Epithelial cell of proximal tubule (primary cell): ENCODE measurements at regions not wholly inside any gene's neighbourhood (a gene's known extent, or its start where the extent isn't known, plus 50 kb on each side); places are given as distances from the start of the nearest gene placed in this dataset.

ENCODE experiments used
- DNase-seq: peaks from one replicate; pipeline ENCODE4 v3.0.0-alpha.2; 2011; ENCODE audit warnings: low read depth
- H3K4me3 ChIP-seq: 2 replicates; pipeline ENCODE4 v1.5.1; 2011; ENCODE audit warnings: low read depth, mild to moderate bottlenecking, low read length
- TF ChIP-seq, protein P1 (sequence below): conservative IDR thresholded peaks from 2 replicates; pipeline ENCODE4 v1.5.1; 2012; ENCODE audit warnings: low read depth, mild to moderate bottlenecking, low read length

DNA sequence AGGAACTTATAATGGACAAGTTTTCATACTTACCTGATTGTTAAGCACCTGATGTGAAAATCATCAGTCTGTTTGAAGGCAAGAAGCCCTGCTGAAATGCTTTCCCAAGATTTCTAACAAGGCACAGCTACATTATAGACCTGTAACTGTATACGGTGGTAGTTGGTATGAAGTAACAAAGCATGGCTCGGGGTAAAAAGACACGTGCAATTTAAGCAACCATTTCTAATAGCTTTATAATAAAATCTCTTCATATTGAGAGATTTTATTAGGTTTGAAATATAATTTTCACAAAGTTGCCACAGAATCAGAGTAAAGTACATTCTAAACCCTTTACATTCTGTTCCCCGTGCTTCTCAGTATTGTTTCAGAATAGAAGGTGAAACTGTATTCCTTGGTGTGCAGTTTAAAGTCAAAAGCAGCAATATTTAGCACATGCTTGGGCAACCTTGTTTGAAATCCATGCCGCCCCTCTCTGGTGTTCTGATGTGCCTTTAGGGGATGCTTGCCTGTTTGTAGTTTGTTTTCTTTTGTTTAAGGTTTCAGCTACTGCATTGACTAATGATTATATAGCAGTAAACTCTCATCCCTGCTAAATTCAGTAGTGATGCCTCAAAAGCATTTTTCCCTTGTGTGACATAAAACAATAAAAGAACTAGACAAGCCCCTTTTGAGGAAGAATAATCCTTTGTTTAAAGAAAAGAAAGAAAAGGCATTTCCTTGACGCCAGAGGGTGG, 125.2 kb upstream of the OBI1 start:
- no peak for DNase-seq
- TF ChIP-seq, protein P1, sequence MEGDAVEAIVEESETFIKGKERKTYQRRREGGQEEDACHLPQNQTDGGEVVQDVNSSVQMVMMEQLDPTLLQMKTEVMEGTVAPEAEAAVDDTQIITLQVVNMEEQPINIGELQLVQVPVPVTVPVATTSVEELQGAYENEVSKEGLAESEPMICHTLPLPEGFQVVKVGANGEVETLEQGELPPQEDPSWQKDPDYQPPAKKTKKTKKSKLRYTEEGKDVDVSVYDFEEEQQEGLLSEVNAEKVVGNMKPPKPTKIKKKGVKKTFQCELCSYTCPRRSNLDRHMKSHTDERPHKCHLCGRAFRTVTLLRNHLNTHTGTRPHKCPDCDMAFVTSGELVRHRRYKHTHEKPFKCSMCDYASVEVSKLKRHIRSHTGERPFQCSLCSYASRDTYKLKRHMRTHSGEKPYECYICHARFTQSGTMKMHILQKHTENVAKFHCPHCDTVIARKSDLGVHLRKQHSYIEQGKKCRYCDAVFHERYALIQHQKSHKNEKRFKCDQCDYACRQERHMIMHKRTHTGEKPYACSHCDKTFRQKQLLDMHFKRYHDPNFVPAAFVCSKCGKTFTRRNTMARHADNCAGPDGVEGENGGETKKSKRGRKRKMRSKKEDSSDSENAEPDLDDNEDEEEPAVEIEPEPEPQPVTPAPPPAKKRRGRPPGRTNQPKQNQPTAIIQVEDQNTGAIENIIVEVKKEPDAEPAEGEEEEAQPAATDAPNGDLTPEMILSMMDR = no peak
- H3K4me3 ChIP-seq = no peak overlapping the region

DNA sequence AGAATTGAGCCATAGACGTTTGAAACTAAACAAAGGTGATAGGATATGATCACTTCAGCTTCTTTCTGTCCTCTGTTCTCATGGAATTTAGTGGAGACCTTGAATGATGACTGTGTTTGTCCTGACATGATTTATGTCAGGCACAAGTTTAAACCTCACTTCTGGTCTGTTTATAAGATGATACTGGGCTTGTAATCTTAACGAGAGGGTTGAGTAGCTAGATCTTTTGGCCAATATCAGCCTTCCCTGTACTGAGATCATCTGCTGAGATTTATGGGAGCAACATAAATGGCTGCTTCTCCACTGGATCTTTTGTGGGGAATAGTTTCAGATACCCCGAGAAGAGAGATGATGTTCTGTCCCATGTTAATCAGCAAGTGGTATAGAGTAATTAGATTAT, 121.8 kb upstream of the OBI1 start:
- H3K4me3 ChIP-seq = no peak overlapping the region
- TF ChIP-seq, protein P1 = no peak
- no peak for DNase-seq

DNA sequence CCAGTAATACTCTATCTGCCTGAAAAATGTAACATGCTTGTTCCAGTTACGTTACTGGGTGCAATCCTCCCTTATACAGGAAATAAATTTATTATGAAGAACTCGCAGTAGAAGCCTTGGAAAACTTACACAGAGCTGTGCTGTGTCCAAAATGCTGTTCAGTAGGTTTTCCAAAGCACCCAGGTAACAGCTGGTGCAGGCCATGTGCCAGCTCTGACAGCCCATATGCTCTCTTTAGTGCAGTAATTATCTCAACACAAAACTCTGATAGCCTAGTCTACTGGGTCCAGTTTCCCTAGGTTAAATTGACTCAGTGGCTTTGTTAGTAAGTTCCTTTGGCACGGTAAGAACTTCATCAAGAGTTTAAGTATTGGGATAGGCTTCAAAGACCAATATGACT, 120.7 kb upstream of the OBI1 start:
- DNase-seq = no peak
- no peak overlapping the region for H3K4me3 ChIP-seq
- TF ChIP-seq, protein P1 = no peak

DNA sequence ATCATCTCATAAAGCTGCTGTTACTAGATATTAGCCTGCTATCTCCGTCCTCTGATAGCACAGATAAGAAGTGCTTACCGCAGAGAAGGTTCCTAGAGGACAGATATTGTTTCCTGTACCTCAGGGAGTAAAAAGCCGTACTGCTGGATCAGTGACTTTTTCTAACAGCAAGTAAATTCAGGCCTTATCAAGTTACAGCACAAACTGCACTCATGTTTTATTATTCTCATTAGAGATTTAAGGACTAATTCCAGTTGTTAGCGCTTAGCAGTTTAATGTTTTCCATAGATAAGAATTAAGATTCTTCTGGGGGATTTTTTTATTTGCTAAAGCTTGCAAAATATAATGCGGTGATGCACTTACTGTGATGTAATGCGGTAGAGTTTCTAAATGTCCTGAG, 119.0 kb upstream of the OBI1 start:
- no peak overlapping the region for H3K4me3 ChIP-seq
- TF ChIP-seq, protein P1 = no peak

DNA sequence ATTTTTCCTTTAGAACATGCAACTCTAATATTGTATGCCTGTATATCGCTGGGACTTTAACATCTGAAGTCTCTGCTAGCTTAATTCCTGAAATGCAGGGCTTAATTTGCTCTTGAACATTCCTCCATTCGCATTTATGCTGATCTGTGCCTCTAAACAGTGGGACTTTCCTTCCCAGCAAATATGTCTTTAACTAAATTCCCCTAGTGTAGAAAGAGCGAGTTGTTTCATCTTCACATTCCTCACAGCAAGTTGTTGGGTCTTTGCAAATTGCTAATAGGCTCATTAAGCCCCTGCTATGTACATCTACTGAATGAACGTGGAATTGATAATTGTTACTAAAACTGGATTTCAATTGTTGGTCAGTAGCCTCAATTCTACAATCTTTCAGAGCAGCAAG, 118.4 kb upstream of the OBI1 start:
- TF ChIP-seq, protein P1 = no peak
- no peak overlapping the region for H3K4me3 ChIP-seq
- DNase-seq = no peak

More for the DNA sequence above, 119.0 kb upstream of the OBI1 start:
- DNase-seq = no peak

DNA sequence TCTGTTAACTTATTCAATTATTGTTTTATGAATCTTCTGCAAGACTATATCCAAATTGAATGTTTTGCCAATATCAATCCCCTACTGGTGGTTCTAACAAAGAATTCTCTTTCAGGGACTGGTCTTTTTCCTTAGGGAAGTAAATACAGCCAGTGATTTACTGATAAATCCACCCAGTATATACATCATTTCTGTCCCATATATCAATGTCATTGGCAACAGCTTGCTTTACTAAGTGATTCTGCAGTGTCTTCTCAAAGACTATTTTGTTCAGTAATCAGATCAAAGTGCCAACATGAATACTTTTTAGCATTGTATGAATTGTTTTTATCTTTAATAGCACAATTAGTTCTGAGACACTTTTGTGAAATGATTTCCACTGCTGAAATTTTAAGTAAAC, 114.0 kb upstream of the OBI1 start:
- TF ChIP-seq, protein P1 = no peak
- DNase-seq = no peak
- no peak overlapping the region for H3K4me3 ChIP-seq

DNA sequence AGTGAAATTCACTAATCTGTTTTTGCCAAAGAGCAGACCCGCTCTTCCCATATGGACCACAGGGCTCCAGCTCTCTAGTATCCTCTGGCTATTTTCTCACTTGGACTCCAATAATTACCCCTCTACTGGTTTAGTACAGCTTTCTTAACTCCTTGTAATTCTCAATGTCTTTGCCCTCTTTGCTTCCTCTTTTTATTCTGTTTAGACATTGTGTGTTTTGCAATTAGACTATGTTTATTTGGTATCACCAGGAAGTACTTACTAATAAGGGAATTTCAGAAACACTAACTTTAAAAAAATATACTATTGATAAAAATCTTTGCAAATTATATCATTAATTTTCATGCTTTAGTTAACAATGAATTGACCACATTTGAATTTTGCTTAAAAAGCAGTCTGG, 111.6 kb upstream of the OBI1 start:
- no peak for DNase-seq
- no peak overlapping the region for H3K4me3 ChIP-seq
- TF ChIP-seq, protein P1 = no peak
